SK-N-SH (cell line): ENCODE measurements at regions not wholly inside any gene's neighbourhood (a gene's known extent, or its start where the extent isn't known, plus 50 kb on each side); places are given as distances from the start of the nearest gene placed in this dataset.

Source experiments
- CTCF ChIA-PET: fragments of 300-600, 350-600 bp; formaldehyde crosslinking; extraction: SDS; loops from one replicate; lab custom pipeline; 2021; lab: Yijun Ruan, JAX
- POLR2A ChIA-PET: fragments of 350-600 bp; sonication (Branson Sonifier 250); formaldehyde crosslinking; extraction: SDS; loops from one replicate; lab custom pipeline; 2020; ENCODE audit warnings: antibody characterized with exemption, inconsistent platforms; lab: Yijun Ruan, JAX
- DNase-seq: peaks from one replicate; pipeline ENCODE4 v3.0.0; 2012
- H2AFZ ChIP-seq: fragments of 200-600 bp; sonication (generic); 2 replicates; pipeline ENCODE4 v1.8.1; 2016; ENCODE audit warnings: antibody characterized with exemption, mild to moderate bottlenecking, low read depth
- H3F3A ChIP-seq: fragments of 200-600 bp; sonication (generic); replicated peaks from 2 replicates; pipeline ENCODE3; 2016; ENCODE audit warnings: antibody characterized with exemption, mild to moderate bottlenecking; ENCODE audit not compliant: insufficient read depth
- H3K27ac ChIP-seq, 2 experiments: fragments of 200-500 bp in 1 of 2; fragments of 200-600 bp in 1 of 2; sonication (Bioruptor generic) in 1 of 2; sonication (generic), shearing (Covaris generic) in 1 of 2; 2 replicates each; pipeline versions ENCODE4 v1.5.1 to v1.6.1; 2014 to 2016; ENCODE audit warnings: low read depth in 2 of 2, inconsistent platforms in 1 of 2, low read length in 1 of 2, mild to moderate bottlenecking in 1 of 2, mixed read lengths in 1 of 2
- H3K27me3 ChIP-seq: fragments of 200-600 bp; sonication (generic), shearing (Covaris generic); 2 replicates; pipeline ENCODE4 v1.6.1; 2016; ENCODE audit warnings: mixed run types; ENCODE audit not compliant: insufficient read depth
- H3K36me3 ChIP-seq, 2 experiments: fragments of 200-500 bp in 1 of 2; fragments of 200-600 bp in 1 of 2; sonication (Bioruptor generic) in 1 of 2; sonication (generic) in 1 of 2; replicated peaks in 1 of 2; 2 replicates each; pipeline versions ENCODE3 to v1.5.1; 2014 to 2016; ENCODE audit warnings: low read length in 1 of 2, mild to moderate bottlenecking in 1 of 2; ENCODE audit not compliant: insufficient read depth in 2 of 2, control insufficient read depth in 1 of 2
- H3K4me1 ChIP-seq, 2 experiments: fragments of 200-500 bp in 1 of 2; fragments of 200-600 bp in 1 of 2; sonication (Bioruptor generic) in 1 of 2; sonication (generic), shearing (Covaris generic) in 1 of 2; 2 replicates each; pipeline versions ENCODE4 v1.5.1 to v1.6.1; 2014 to 2016; ENCODE audit warnings: low read depth in 1 of 2, low read length in 1 of 2, mixed run types in 1 of 2; ENCODE audit not compliant: insufficient read depth in 2 of 2, control insufficient read depth in 1 of 2
- H3K4me2 ChIP-seq: fragments of 200-600 bp; sonication (generic), shearing (Covaris generic); 2 replicates; pipeline ENCODE4 v1.6.1; 2017; ENCODE audit warnings: mixed run types
- H3K4me3 ChIP-seq, 2 experiments: fragments of 200-500 bp in 1 of 2; fragments of 200-600 bp in 1 of 2; sonication (Bioruptor generic) in 1 of 2; sonication (generic), shearing (Covaris generic) in 1 of 2; 2 replicates each; pipeline versions ENCODE4 v1.5.1 to v1.8.1; 2014 to 2016; ENCODE audit warnings: low read depth in 2 of 2, inconsistent platforms in 1 of 2, low read length in 1 of 2, mild to moderate bottlenecking in 1 of 2, mixed read lengths in 1 of 2, moderate library complexity in 1 of 2
- H3K79me2 ChIP-seq: fragments of 200-600 bp; sonication (generic); 2 replicates; pipeline ENCODE4 v1.8.1; 2017; ENCODE audit warnings: mild to moderate bottlenecking; ENCODE audit not compliant: insufficient read depth
- H3K9ac ChIP-seq: fragments of 200-600 bp; sonication (generic); 2 replicates; pipeline ENCODE4 v1.6.1; 2017; ENCODE audit warnings: mixed run types
- H3K9me2 ChIP-seq: fragments of 200-600 bp; sonication (generic); 2 replicates; pipeline ENCODE4 v1.6.1; 2017; ENCODE audit warnings: mixed run types
- H3K9me3 ChIP-seq: fragments of 200-600 bp; sonication (generic); 2 replicates; pipeline ENCODE4 v1.6.1; 2017; ENCODE audit warnings: mixed run types, mild to moderate bottlenecking, moderate library complexity
- H4K20me1 ChIP-seq: fragments of 200-600 bp; sonication (generic); 2 replicates; pipeline ENCODE4 v1.6.1; 2017; ENCODE audit warnings: mild to moderate bottlenecking, mixed run types; ENCODE audit not compliant: insufficient read depth
- ELF1 ChIP-seq: IDR thresholded peaks from 2 replicates; pipeline ENCODE4 v1.4.0; 2012
- FOXM1 ChIP-seq: IDR thresholded peaks from 2 replicates; pipeline ENCODE4 v1.4.0; 2012; ENCODE audit warnings: low read depth, mild to moderate bottlenecking
- MEF2A ChIP-seq: IDR thresholded peaks from 2 replicates; pipeline ENCODE4 v1.4.0; 2012; ENCODE audit warnings: low read depth, borderline replicate concordance
- MXI1 ChIP-seq: IDR thresholded peaks from 2 replicates; pipeline ENCODE4 v1.6.1; 2012; ENCODE audit warnings: mild to moderate bottlenecking, low read depth, low read length, improper control_type of control experiment
- NFIC ChIP-seq: IDR thresholded peaks from 2 replicates; pipeline ENCODE4 v1.4.0; 2012; ENCODE audit warnings: borderline replicate concordance
- NRF1 ChIP-seq: IDR thresholded peaks from 2 replicates; pipeline ENCODE4 v1.6.1; 2012; ENCODE audit warnings: low read depth, mild to moderate bottlenecking, low read length
- PBX3 ChIP-seq: IDR thresholded peaks from 2 replicates; pipeline ENCODE4; 2012
- RAD21 ChIP-seq: IDR thresholded peaks from 2 replicates; pipeline ENCODE4 v1.6.1; 2012; ENCODE audit warnings: mild to moderate bottlenecking, low read length
- RCOR1 ChIP-seq: fragments of 150-350 bp; IDR thresholded peaks from 2 replicates; pipeline ENCODE4 v1.6.1; 2017; ENCODE audit warnings: antibody characterized with exemption, low read length
- REST ChIP-seq: IDR thresholded peaks from 2 replicates; pipeline ENCODE4 v1.6.1; 2012; ENCODE audit warnings: mild to moderate bottlenecking, low read depth, low read length, moderate library complexity
- RXRA ChIP-seq: IDR thresholded peaks from 2 replicates; pipeline ENCODE4 v1.4.0; 2012; ENCODE audit warnings: low read depth, mild to moderate bottlenecking, borderline replicate concordance
- SMC3 ChIP-seq: IDR thresholded peaks from 2 replicates; pipeline ENCODE4 v1.6.1; 2012; ENCODE audit warnings: low read depth, low read length, improper control_type of control experiment
- TAF1 ChIP-seq: IDR thresholded peaks from 2 replicates; pipeline ENCODE4 v1.6.1; 2012; ENCODE audit warnings: low read depth, mild to moderate bottlenecking, low read length, moderate library complexity, borderline replicate concordance
- USF1 ChIP-seq: IDR thresholded peaks from 2 replicates; pipeline ENCODE4 v1.4.0; 2012; ENCODE audit warnings: low read depth, borderline replicate concordance
- USF2 ChIP-seq: fragments of 150-350 bp; IDR thresholded peaks from 2 replicates; pipeline ENCODE4 v1.6.1; 2017; ENCODE audit warnings: antibody characterized with exemption, low read length, low read depth, borderline replicate concordance
- WGBS: methylation state at CpG from one replicate; pipeline ENCODE4 v1.1.6; 2017; ENCODE audit warnings: low lambda C conversion rate; 5-methylcytosine and 5-hydroxymethylcytosine counted together
- TF ChIP-seq, protein P1 (sequence below): IDR thresholded peaks from 2 replicates; pipeline ENCODE4 v1.4.0; 2012; ENCODE audit warnings: low read depth, borderline replicate concordance

DNA sequence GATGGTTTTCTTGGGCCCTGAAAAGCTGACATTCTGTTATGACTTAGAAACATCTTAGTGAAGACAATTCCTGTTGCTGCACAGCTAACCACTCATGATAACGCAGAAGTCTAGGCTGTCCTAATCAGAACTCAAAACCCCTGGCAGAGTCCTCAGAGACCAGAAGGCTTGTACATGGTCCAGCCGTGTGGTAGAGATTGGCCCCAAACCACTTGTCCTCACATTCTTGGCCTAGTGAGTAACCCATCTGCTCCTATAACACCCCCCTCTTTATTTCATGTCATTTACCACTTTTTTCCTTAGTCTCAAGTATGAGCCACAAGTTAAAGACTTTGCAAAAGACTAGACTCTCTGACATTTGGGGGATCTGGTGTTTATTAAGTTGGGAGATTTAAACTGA is 116.5 kb upstream of the ADAMTS18 start:
- DNase-seq = no peak
- no peaks in the 10 kb centered on the region for H3K4me1 ChIP-seq
- no peaks in the 10 kb centered on the region for H3F3A ChIP-seq
- WGBS = 52% methylated on average over 2 of the region's 2 CpGs
- H2AFZ ChIP-seq = no peak overlapping the region
- H3K27me3 ChIP-seq = no peaks in the 10 kb centered on the region; the same call in 1 of the 2 replicates
- no peak overlapping the region for H3K9ac ChIP-seq
- POLR2A ChIA-PET = no interaction called here
- TF ChIP-seq NFIC (no peak), MEF2A (no peak), NRF1 (no peak), FOXM1 (no peak), ELF1 (no peak), USF2 (no peak), RXRA (no peak), USF1 (no peak), PBX3 (no peak), REST (no peak), RCOR1 (no peak), TAF1 (no peak), SMC3 (no peak), MXI1 (no peak), RAD21 (no peak)
- TF ChIP-seq, protein P1, sequence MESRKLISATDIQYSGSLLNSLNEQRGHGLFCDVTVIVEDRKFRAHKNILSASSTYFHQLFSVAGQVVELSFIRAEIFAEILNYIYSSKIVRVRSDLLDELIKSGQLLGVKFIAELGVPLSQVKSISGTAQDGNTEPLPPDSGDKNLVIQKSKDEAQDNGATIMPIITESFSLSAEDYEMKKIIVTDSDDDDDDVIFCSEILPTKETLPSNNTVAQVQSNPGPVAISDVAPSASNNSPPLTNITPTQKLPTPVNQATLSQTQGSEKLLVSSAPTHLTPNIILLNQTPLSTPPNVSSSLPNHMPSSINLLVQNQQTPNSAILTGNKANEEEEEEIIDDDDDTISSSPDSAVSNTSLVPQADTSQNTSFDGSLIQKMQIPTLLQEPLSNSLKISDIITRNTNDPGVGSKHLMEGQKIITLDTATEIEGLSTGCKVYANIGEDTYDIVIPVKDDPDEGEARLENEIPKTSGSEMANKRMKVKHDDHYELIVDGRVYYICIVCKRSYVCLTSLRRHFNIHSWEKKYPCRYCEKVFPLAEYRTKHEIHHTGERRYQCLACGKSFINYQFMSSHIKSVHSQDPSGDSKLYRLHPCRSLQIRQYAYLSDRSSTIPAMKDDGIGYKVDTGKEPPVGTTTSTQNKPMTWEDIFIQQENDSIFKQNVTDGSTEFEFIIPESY = no peak
- TF ChIP-seq, all 33 proteins: peak for 0
- H3K27ac ChIP-seq = no peak overlapping the region
- no peaks in the 10 kb centered on the region for H3K9me3 ChIP-seq
- no peaks in the 10 kb centered on the region for H3K36me3 ChIP-seq
- H3K9me2 ChIP-seq = no peaks in the 10 kb centered on the region
- H3K4me2 ChIP-seq = no peak overlapping the region
- no peaks in the 10 kb centered on the region for H3K79me2 ChIP-seq
- no peaks in the 10 kb centered on the region for H4K20me1 ChIP-seq
- H3K4me3 ChIP-seq = no peak overlapping the region
- CTCF ChIA-PET = no interaction called here
